ENCODE measurements at regions not wholly inside any gene's neighbourhood (a gene's known extent, or its start where the extent isn't known, plus 50 kb on each side); places are given as distances from the start of the nearest gene placed in this dataset.

- TF ChIP-seq POLR2AphosphoS5 (IDR thresholded peaks at IDR 0.05) = no peak
- TF ChIP-seq CTCF (IDR thresholded peaks at IDR 0.05) = no peak
- no peak for TF ChIP-seq POLR2A (IDR thresholded peaks at IDR 0.05)
- TF ChIP-seq EP300 (IDR thresholded peaks at IDR 0.05) = no peak
These were observed 356.6 kb downstream of the FBXO15 start for GRCh38 chr18:73791081-73791480.
